AG09319 (cell line): ENCODE measurements at regions not wholly inside any gene's neighbourhood (a gene's known extent, or its start where the extent isn't known, plus 50 kb on each side); places are given as distances from the start of the nearest gene placed in this dataset.
"Not testable (repeated sequence)": the region's sequence is repeated elsewhere in the genome, so short reads cannot be mapped to it uniquely, and the experiment has no call there.

Experiments
- DNase-seq: peaks from one replicate; pipeline ENCODE4 v3.0.0-alpha.2; 2010; ENCODE audit warnings: low read depth; ENCODE audit errors: extremely low read depth
- CTCF ChIP-seq: IDR thresholded peaks from 2 replicates; pipeline ENCODE4 v1.5.1; 2011; ENCODE audit warnings: low read depth, mild to moderate bottlenecking, inconsistent platforms, low read length, moderate library complexity

- DNase-seq: no peak
- no peak for TF ChIP-seq CTCF
Measured at GRCh38 chr10:32140403-32140802, 84.2 kb upstream of the KIF5B start.

- TF ChIP-seq CTCF: peak; percentile 28
- DNase-seq: peak; percentile 84
Measured at GRCh38 chr10:32139223-32140073, 83.2 kb upstream of the KIF5B start.

GRCh38 chr10:32136927-32137326 is 80.7 kb upstream of the KIF5B start:
- DNase-seq: not testable (repeated sequence)

GRCh38 chr10:32135796-32136195 is 79.6 kb upstream of the KIF5B start:
- not testable (repeated sequence) for DNase-seq

- no peak for DNase-seq
- no peak for TF ChIP-seq CTCF
Measured at GRCh38 chr10:32132357-32132946, 76.2 kb upstream of the KIF5B start.

GRCh38 chr10:32131388-32131787 is 75.2 kb upstream of the KIF5B start:
- no peak for TF ChIP-seq CTCF
- DNase-seq: no peak

- TF ChIP-seq CTCF: no peak
- DNase-seq: no peak
Measured at GRCh38 chr10:32130788-32131187, 74.6 kb upstream of the KIF5B start.

- DNase-seq: no peak
- no peak for TF ChIP-seq CTCF
Measured at GRCh38 chr10:32125023-32125422, 68.8 kb upstream of the KIF5B start.
